CMK (cell line): ENCODE measurements at regions not wholly inside any gene's neighbourhood (a gene's known extent, or its start where the extent isn't known, plus 50 kb on each side); places are given as distances from the start of the nearest gene placed in this dataset.
"Not testable (repeated sequence)": the region's sequence is repeated elsewhere in the genome, so short reads cannot be mapped to it uniquely, and the experiment has no call there.

Experiments used
- DNase-seq: peaks from one replicate; pipeline ENCODE4 v3.0.0-alpha.2; 2010; ENCODE audit warnings: low read depth

GRCh38 chr12:97005174-97005573, 98.1 kb downstream of the NEDD1 start:
- no peak for DNase-seq

- DNase-seq = no peak
Measured at GRCh38 chr12:97005646-97006045, 98.6 kb downstream of the NEDD1 start.

GRCh38 chr12:97006585-97006984, 99.5 kb downstream of the NEDD1 start:
- no peak for DNase-seq

GRCh38 chr12:97016163-97016562, 109.1 kb downstream of the NEDD1 start:
- no peak for DNase-seq

DNA sequence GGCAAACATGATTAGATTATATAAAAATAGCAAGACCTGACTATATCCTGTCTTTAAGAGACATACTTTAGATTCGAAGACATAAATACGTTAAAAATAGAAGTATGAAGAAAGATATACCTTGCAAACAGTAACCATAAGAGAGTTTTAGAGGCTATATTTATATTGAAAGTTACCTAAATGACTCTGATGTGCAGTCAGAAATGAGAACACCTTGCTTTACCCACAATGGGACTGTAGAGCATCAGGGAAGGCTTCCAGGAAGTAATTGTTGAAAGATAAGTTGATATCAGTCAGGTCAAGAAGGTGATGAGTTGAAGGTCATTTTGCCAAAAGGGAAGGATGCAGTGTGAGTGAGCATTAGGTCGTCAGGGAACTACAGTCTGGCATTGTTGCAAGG, 110.2 kb downstream of the NEDD1 start:
- DNase-seq = no peak

DNA sequence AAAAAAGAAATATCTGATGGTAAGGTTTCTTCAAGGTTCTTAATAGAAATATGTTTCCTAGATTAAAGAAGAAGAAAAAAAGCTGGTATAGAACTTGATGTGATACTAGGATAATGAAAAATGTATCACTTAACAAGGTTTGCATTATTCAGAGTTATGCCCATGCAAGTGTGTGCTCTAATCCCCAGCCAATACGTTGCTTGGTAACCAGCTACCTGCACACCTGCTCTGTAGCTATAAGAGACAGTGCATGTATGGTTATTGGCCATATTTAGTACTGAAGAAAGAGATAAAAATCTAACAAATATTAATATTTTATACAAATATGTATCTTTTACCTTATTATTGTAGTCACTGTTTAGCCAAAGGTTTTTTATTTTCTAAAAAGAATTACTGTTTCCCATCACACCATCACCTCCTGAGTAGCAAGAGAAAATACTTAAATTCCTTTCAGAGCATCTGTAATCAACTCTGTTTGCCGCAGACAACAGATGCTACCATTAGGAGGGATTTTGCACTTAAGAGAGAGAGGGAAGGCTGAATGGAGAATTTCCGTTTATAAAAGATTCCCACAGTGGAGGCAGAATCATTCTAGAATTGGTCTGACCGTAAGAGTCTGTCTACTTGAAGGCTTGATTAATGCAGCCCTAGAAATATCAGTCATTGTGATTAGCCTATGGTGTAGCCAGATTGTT, 115.6 kb downstream of the NEDD1 start:
- DNase-seq = no peak

DNA sequence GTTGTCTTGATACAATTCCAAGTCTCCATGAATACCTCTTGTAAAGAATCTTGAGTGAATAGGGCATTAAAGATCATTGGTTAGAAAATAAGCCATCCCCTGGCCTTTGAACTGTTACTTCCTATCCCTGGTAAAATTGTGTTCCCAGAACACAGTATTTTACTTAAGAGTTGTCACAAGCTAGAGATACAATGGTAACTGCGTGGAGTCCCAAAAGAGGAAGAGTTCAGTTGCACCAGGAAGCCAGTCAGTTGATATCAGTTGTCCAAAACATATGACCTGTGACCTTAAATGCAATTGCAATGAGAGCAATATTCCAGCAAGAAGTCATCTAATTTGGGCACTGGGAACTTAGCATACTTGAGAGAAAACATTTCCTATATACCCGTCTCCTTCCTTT, 117.3 kb downstream of the NEDD1 start:
- no peak for DNase-seq

DNA sequence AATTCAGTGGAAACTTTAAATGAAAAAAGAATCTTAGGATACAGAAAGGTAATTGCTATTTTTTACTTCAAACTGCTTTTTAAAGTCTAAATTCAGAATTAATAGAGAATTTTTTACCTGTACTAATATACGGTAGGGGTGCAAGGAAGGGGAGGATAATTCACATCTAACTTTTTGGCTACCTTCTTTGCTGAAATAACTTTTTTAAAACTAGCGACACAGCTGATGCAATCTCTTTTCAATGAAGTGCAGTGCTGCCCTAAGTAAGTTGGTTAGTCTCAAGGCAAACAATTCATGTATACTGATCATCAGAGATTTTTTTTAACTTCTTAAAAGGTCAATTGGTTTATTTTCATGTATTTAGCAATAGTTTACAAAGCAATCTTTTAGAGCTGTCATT, 119.8 kb downstream of the NEDD1 start:
- DNase-seq = no peak

- no peak for DNase-seq
Measured at GRCh38 chr12:97027482-97027881, 120.4 kb downstream of the NEDD1 start.

DNA sequence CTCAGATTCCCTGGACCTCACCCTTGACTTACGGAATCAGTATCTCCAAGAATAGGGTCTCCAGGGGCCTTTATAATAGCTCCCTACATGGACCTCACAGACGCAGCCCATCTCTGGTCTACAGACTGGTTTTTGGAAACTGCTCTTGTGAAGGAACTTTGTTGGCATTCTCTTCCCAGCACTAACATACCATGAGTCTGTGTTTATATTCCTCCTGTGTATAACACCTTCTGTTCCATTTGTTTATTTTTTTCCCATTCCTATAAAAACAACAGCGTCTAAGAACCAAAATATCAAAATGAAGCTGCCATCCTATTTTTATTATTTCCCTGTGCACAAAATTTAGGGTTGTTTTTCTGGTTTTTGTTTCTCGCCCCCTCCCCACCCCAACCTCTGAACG, 131.1 kb downstream of the NEDD1 start:
- DNase-seq = no peak

DNA sequence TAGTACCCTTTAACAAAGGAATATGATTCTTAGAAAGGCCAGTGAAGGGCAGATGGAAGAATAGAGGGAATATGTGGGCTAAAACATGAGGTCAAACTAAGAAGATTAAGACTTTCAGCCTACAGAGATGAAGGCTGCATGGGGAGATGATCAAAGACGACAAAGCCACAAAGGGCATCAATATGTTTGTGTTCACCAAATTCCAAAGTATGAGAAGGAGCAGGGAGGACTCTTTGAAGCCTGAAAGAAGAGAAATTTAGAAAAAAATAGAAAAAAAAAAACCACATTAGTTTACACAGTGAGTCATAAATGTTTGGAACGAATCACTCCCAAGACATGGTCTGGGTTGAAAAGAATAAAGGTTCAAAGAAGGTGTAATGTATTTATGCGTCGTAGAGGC, 131.8 kb downstream of the NEDD1 start:
- DNase-seq = no peak

- DNase-seq = no peak
Measured at GRCh38 chr12:97046901-97047300, 139.8 kb downstream of the NEDD1 start.

GRCh38 chr12:97047361-97047760, 140.3 kb downstream of the NEDD1 start:
- DNase-seq = no peak

DNA sequence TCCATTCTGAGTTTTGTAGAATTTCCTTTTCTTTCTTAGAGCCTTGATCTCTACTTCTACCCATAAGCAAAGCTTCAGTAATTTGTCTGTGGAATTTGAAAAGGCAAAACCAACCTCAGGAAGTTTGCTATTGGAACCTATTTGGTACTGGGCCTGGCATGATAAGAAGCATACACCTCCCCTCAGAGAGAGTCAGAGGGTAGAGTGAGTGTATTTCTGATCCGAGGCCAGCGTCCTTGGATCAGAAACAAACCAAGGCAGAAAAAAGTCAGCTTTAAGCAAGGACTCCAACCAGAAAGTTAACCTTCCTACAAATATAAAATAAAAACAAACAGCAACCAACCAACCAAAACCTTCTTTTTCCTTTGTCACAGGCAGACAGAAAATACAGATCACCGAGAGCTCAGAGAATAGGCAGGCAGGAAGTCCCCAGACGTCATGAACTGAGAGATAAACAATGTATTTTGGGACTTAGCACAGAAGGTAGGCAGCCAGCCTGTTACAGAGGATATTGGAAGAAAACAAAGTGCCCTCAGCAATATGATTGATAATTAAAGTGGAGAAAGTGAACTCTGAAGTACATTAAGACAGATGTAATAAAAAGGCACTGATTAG, 141.5 kb downstream of the NEDD1 start:
- DNase-seq = no peak

DNA sequence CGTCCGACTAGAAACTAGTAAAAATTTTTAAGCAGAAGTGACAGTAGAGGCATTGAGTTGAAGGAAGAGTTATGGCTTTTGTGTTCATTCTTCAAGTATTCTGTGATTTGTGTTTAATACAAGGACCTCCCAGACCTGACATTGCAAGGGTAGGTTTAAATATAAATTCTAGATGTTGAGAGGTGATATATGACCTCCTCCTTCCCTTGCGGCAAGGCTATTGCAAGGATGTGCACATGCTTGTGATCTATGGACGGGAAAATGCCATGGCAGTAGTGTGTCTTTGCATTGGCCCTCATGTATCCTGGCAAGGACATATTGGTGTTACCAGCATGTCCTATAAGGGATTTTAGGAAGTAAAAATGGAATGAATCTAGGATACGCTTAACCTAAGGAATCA, 143.5 kb downstream of the NEDD1 start:
- DNase-seq = no peak

DNA sequence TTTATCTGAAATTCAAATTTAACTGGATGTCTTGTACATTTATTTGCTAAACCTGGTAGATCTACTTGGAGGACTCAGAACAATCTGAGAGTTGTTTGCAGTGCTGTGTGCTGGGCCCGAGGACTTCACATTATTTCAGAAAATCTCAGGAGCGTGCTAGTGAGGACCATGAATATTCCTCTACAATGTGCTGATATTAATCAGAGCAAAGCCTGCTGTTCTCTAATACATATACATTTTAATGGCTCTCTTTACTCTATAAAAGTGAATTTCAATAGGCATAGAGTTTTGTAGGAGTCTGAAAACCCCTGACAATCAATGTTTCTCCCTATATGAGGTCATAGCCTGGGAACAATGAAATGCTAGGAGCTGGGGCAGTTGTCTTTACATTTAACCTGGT, 144.3 kb downstream of the NEDD1 start:
- DNase-seq = no peak

GRCh38 chr12:97061171-97061570, 154.1 kb downstream of the NEDD1 start:
- no peak for DNase-seq

GRCh38 chr12:97063292-97063935, 156.4 kb downstream of the NEDD1 start:
- DNase-seq = no peak

GRCh38 chr12:97075161-97075933, 168.3 kb downstream of the NEDD1 start:
- no peak for DNase-seq

GRCh38 chr12:97075934-97076630, 169.0 kb downstream of the NEDD1 start:
- DNase-seq = no peak

- DNase-seq = not testable (repeated sequence)
Measured at GRCh38 chr12:97076912-97077311, 169.9 kb downstream of the NEDD1 start.

DNA sequence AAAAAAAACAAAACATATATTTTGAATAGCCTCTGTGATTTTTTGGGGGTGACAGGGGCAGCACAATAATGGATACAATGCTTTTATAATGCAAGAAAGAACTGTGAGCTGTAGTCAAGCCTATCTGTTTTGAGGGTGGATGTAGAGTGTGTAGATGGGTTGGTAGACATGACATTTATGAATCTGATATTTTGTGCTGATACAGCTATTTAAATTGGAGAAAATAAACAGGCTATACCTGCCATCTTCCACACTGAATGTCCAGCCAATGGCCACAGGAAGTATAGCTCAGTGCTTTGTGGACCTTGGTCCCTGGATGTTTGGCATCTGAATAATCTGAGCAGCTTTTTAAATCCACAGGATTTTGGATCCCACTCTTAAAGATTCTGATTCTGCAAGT, 175.0 kb downstream of the NEDD1 start:
- no peak for DNase-seq
